CD14-positive monocyte (primary cell): ENCODE measurements at regions not wholly inside any gene's neighbourhood (a gene's known extent, or its start where the extent isn't known, plus 50 kb on each side); places are given as distances from the start of the nearest gene placed in this dataset.

Experiments
- DNase-seq, 3 donors: peaks; one replicate each; pipeline ENCODE4 v3.0.0-alpha.2; 2011 to 2022
- H2AFZ ChIP-seq: 2 replicates; pipeline ENCODE4 v1.6.0; 2012; ENCODE audit warnings: mild to moderate bottlenecking, low read depth, low read length, inconsistent platforms; ENCODE audit not compliant: insufficient read depth, poor library complexity, severe bottlenecking
- H3K27ac ChIP-seq, 2 donors: 1 replicate in 1 of 2; 2 replicates in 1 of 2; pipeline ENCODE4 v1.5.1; 2012 to 2013; ENCODE audit warnings: low read length in 2 of 2, control low read depth in 1 of 2, inconsistent platforms in 1 of 2, low read depth in 1 of 2, mild to moderate bottlenecking in 1 of 2
- H3K27me3 ChIP-seq, 2 donors: one replicate each; pipeline versions ENCODE4 v1.6.0 to v1.6.1; 2011 to 2013; ENCODE audit warnings: low read length in 2 of 2; ENCODE audit not compliant: control insufficient read depth in 2 of 2, insufficient read depth in 2 of 2
- H3K36me3 ChIP-seq, 2 donors: replicated peaks in 1 of 2; 1 replicate in 1 of 2; 2 replicates in 1 of 2; pipeline versions ENCODE4 v1.5.1 to v1.6.1; 2012 to 2013; ENCODE audit warnings: low read length in 2 of 2, control low read depth in 1 of 2, inconsistent platforms in 1 of 2, mild to moderate bottlenecking in 1 of 2; ENCODE audit not compliant: insufficient read depth in 2 of 2, control insufficient read depth in 1 of 2
- H3K4me1 ChIP-seq, 2 donors: 1 replicate in 1 of 2; 2 replicates in 1 of 2; pipeline versions ENCODE4 v1.5.1 to v1.6.1; 2012 to 2013; ENCODE audit warnings: low read length in 2 of 2, control low read depth in 1 of 2, inconsistent platforms in 1 of 2, mild to moderate bottlenecking in 1 of 2, moderate library complexity in 1 of 2; ENCODE audit not compliant: insufficient read depth in 2 of 2, control insufficient read depth in 1 of 2
- H3K4me2 ChIP-seq: replicated peaks from 2 replicates; pipeline ENCODE3; 2012; ENCODE audit warnings: low read length, moderate library complexity, mild to moderate bottlenecking; ENCODE audit not compliant: poor library complexity, severe bottlenecking; ENCODE audit errors: extremely low read depth
- H3K4me3 ChIP-seq, 3 experiments: fragments of 200-600 bp in 1 of 3; sonication (generic) in 1 of 3; replicated peaks in 1 of 3; 1 replicate in 2 of 3; 2 replicates in 1 of 3; pipeline ENCODE4 v1.5.1; 2011 to 2013; ENCODE audit warnings: low read length in 3 of 3, mild to moderate bottlenecking in 3 of 3, control low read depth in 2 of 3, low read depth in 2 of 3, inconsistent platforms in 1 of 3, moderate library complexity in 1 of 3
- H3K79me2 ChIP-seq: 2 replicates; pipeline ENCODE4 v1.6.0; 2012; ENCODE audit warnings: mild to moderate bottlenecking, control low read depth, inconsistent platforms, low read length, moderate library complexity; ENCODE audit not compliant: insufficient read depth
- H3K9ac ChIP-seq: 2 replicates; pipeline ENCODE4 v1.6.0; 2017; ENCODE audit warnings: low read length, mild to moderate bottlenecking; ENCODE audit not compliant: insufficient read depth, poor library complexity, severe bottlenecking
- H3K9me3 ChIP-seq, 2 donors: replicated peaks in 1 of 2; 1 replicate in 1 of 2; 2 replicates in 1 of 2; pipeline versions ENCODE4 v1.5.1 to v1.6.1; 2012 to 2013; ENCODE audit warnings: low read length in 2 of 2, control low read depth in 1 of 2; ENCODE audit not compliant: control insufficient read depth in 1 of 2, insufficient read depth in 1 of 2
- H4K20me1 ChIP-seq: 2 replicates; pipeline ENCODE4 v1.6.0; 2012; ENCODE audit warnings: mild to moderate bottlenecking, low read length, control low read depth, moderate library complexity; ENCODE audit not compliant: insufficient read depth
- H3K27ac Mint-ChIP-seq, 7 donors: one replicate each; pipeline ENCODE4 v1.8.0; 2020; ENCODE audit warnings: mild to moderate bottlenecking in 7 of 7, mixed read lengths in 7 of 7, moderate library complexity in 6 of 7, inconsistent platforms in 2 of 7
- H3K27me3 Mint-ChIP-seq, 3 donors: one replicate each; pipeline ENCODE4 v1.8.0; 2021 to 2022; ENCODE audit warnings: low read depth in 3 of 3, mild to moderate bottlenecking in 3 of 3, mixed read lengths in 3 of 3, moderate library complexity in 3 of 3, inconsistent platforms in 1 of 3
- H3K36me3 Mint-ChIP-seq, 2 donors: one replicate each; pipeline ENCODE4 v1.8.0; 2020; ENCODE audit warnings: mixed read lengths in 2 of 2, inconsistent platforms in 1 of 2, mild to moderate bottlenecking in 1 of 2
- H3K4me1 Mint-ChIP-seq: one replicate; pipeline ENCODE4 v1.8.0; 2020; ENCODE audit warnings: mild to moderate bottlenecking, mixed read lengths
- H3K4me3 Mint-ChIP-seq, 2 donors: one replicate each; pipeline ENCODE4 v1.8.0; 2020; ENCODE audit warnings: mild to moderate bottlenecking in 2 of 2, mixed read lengths in 2 of 2, moderate library complexity in 1 of 2
- H3K9me3 Mint-ChIP-seq, 7 donors: one replicate each; pipeline ENCODE4 v1.8.0; 2020 to 2022; ENCODE audit warnings: mixed read lengths in 7 of 7, mild to moderate bottlenecking in 6 of 7, moderate library complexity in 6 of 7, inconsistent platforms in 2 of 7
- WGBS: methylation state at CpG from one replicate; pipeline ENCODE4 v1.1.5; 2013; ENCODE audit warnings: missing lambda C conversion rate; ENCODE audit not compliant: insufficient coverage; 5-methylcytosine and 5-hydroxymethylcytosine counted together
- intact Hi-C, 2 donors: fragments of 100-400 bp; cut with micrococcal nuclease; formaldehyde crosslinking; loops; one replicate each; pipeline versions ENCODE4 v1.15.0 to v1.15.1; 2023
- TF ChIP-seq, protein P1 (sequence below): fragments of 200-600 bp; IDR thresholded peaks from one replicate; pipeline ENCODE4 v1.8.0; 2022; ENCODE audit warnings: antibody characterized with exemption, mild to moderate bottlenecking

DNA sequence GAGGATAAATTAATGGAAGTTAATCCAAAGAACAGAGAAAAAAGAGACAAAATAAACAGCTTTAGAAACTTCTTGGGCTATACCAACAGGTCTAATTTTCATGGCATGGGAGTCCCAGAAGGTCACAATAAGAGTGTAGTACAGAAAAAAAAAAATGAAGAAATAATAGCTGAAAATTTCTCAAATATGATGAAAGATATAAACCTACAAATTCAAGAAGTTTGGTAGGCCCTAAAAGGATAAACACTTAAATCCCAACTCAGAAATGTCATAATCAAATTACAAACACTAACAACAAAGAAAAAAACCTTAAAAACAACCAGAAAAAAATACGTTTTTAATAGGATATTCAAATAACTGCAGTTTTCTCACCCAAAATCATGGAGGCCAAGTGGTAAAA, 229.3 kb upstream of the ZEB2 start:
- Mint-ChIP-seq H3K4me1 (peaks cover 3% of the 10 kb centered on the region), H3K27ac (no peak overlapping the region), H3K4me3 (no peak overlapping the region), H3K36me3 (peaks cover 5 to 24% of the 10 kb centered on the region in 2 donors), H3K27me3 (peaks cover 0 to 2% (median 0%) of the 10 kb centered on the region in 3 donors), H3K9me3 (peaks cover 42 to 60% (median 51%) of the 10 kb centered on the region in 7 donors)
- Histone ChIP-seq H3K4me2 (no peak overlapping the region), H4K20me1 (no peaks in the 10 kb centered on the region), H3K79me2 (no peaks in the 10 kb centered on the region), H3K36me3 (peaks cover 0 to 4% of the 10 kb centered on the region in 2 donors), H3K9ac (no peak overlapping the region), H2AFZ (no peak overlapping the region), H3K4me3 (no peak overlapping the region), H3K27ac (no peak overlapping the region), H3K9me3 (peaks cover 29 to 52% of the 10 kb centered on the region in 2 donors), H3K4me1 (no peaks in the 10 kb centered on the region), H3K27me3 (no peaks in the 10 kb centered on the region)
- no CpG with 5 or more reads among the region's 1 CpG for WGBS
- TF ChIP-seq, protein P1, sequence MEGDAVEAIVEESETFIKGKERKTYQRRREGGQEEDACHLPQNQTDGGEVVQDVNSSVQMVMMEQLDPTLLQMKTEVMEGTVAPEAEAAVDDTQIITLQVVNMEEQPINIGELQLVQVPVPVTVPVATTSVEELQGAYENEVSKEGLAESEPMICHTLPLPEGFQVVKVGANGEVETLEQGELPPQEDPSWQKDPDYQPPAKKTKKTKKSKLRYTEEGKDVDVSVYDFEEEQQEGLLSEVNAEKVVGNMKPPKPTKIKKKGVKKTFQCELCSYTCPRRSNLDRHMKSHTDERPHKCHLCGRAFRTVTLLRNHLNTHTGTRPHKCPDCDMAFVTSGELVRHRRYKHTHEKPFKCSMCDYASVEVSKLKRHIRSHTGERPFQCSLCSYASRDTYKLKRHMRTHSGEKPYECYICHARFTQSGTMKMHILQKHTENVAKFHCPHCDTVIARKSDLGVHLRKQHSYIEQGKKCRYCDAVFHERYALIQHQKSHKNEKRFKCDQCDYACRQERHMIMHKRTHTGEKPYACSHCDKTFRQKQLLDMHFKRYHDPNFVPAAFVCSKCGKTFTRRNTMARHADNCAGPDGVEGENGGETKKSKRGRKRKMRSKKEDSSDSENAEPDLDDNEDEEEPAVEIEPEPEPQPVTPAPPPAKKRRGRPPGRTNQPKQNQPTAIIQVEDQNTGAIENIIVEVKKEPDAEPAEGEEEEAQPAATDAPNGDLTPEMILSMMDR = no peak
- intact Hi-C loops = no loop called here
- DNase-seq = no peak

DNA sequence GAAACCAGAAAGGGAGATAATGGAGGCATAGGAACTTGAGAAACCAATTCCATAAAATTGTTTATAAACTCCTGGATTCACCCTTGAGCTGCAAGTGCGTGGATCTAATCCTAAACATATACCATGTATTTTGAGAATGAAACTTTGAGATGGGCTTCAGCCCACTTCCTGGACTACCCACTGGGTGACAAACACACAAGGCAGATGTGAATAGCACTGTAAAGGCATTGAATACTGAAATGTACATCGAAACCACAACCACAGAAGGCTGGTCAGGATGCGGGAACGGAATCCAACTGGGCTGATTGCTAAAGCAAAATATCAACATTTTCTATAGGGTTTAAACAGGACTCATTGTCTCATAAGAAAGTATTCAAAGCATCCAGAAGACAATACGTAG, 228.5 kb upstream of the ZEB2 start:
- Histone ChIP-seq H3K9me3 (peaks cover 29 to 52% of the 10 kb centered on the region in 2 donors), H3K27me3 (no peaks in the 10 kb centered on the region), H4K20me1 (no peaks in the 10 kb centered on the region), H3K27ac (no peak overlapping the region), H3K4me1 (no peaks in the 10 kb centered on the region), H2AFZ (no peak overlapping the region), H3K4me2 (no peak overlapping the region), H3K79me2 (no peaks in the 10 kb centered on the region), H3K4me3 (no peak overlapping the region), H3K36me3 (peaks cover 0 to 4% of the 10 kb centered on the region in 2 donors), H3K9ac (no peak overlapping the region)
- DNase-seq = no peak
- peaks cover 45 to 63% (median 53%) of the 10 kb centered on the region in 7 donors for H3K9me3 Mint-ChIP-seq
- no peaks in the 10 kb centered on the region for H3K4me1 Mint-ChIP-seq
- peaks cover 5 to 24% of the 10 kb centered on the region in 2 donors for H3K36me3 Mint-ChIP-seq
- intact Hi-C loops = no loop called here
- peaks cover 0 to 2% (median 0%) of the 10 kb centered on the region in 3 donors for H3K27me3 Mint-ChIP-seq
- TF ChIP-seq, protein P1 = no peak
- H3K27ac Mint-ChIP-seq = no peak overlapping the region
- no peak overlapping the region for H3K4me3 Mint-ChIP-seq
- WGBS = no CpG with 5 or more reads among the region's 5 CpGs
